ENCODE measurements at regions not wholly inside any gene's neighbourhood (a gene's known extent, or its start where the extent isn't known, plus 50 kb on each side); places are given as distances from the start of the nearest gene placed in this dataset.

GRCh38 chr6:77535172-77535571 is 71.9 kb upstream of the HTR1B start:
- DNase-seq: no peak

DNA sequence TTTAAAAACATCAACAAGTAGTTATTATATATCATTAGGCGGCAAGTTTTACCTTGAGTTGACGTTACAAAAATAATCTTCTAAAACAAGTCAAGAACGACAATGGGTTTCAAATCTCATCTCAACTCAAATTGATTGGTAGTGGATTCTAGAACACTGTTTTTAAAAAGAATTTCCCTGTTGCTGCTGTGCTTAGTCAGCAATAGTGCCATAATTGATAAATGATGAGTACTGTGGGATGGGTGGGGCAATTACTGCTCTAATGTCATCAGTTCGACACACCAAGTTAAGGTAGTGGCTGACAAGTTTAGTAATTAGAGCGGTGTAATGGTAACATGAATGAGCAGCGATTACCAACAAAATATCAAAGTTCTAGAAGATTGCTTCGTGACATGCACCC is 73.4 kb upstream of the HTR1B start:
- no peak for DNase-seq

- DNase-seq: no peak
Observed at GRCh38 chr6:77543601-77544000, 80.3 kb upstream of the HTR1B start.

GRCh38 chr6:77548190-77548589 is 84.9 kb upstream of the HTR1B start:
- DNase-seq: no peak

- DNase-seq: no peak
Observed at GRCh38 chr6:77548662-77549366, 85.5 kb upstream of the HTR1B start.

- no peak for DNase-seq
Observed at GRCh38 chr6:77551135-77551534, 87.8 kb upstream of the HTR1B start.

- peak; percentile 1 for DNase-seq
Observed at GRCh38 chr6:77561768-77562314, 91.0 kb upstream of the MEI4 start.

GRCh38 chr6:77565370-77565769 is 87.5 kb upstream of the MEI4 start:
- DNase-seq: no peak

GRCh38 chr6:77566235-77566634 is 86.6 kb upstream of the MEI4 start:
- no peak for DNase-seq

GRCh38 chr6:77568570-77568969 is 84.3 kb upstream of the MEI4 start:
- no peak for DNase-seq

DNA sequence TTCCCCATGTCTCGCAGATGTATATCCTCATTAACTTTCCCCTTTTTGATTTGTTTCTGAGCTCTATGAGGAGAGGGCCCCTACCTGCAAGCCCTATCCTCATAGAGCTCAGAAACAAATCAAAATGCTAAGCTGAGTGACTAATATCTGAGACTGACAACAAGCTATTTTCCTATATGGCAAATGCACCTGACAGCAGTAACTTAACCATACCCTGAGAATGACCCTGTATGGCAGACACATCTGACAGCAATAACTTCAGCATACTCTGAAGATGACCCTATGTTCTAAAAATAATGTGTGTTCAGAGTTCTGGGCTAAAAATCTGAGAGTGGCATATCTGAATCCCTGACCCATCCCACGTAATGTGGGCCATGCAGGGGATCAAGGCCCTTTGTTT is 79.0 kb upstream of the MEI4 start:
- no peak for DNase-seq

- no peak for DNase-seq
Observed at GRCh38 chr6:77587963-77588362, 64.9 kb upstream of the MEI4 start.
